Prostate gland (tissue), 2 donors: ENCODE measurements at regions not wholly inside any gene's neighbourhood (a gene's known extent, or its start where the extent isn't known, plus 50 kb on each side); places are given as distances from the start of the nearest gene placed in this dataset.

Experiments used
- DNase-seq: peaks from one replicate; pipeline ENCODE4 v3.0.0-alpha.2; 2019; ENCODE audit warnings: low spot score
- H3K27ac ChIP-seq, 2 donors: fragments of 200-600 bp; sonication (generic); 2 replicates each; pipeline ENCODE4 v1.5.1; 2017 to 2019
- H3K27me3 ChIP-seq: fragments of 200-600 bp; sonication (generic); replicated peaks from 2 replicates; pipeline ENCODE4 v1.5.1; 2019; ENCODE audit not compliant: insufficient read depth
- H3K36me3 ChIP-seq, 2 donors: fragments of 200-600 bp; sonication (generic); 1 replicate in 1 of 2; 2 replicates in 1 of 2; pipeline versions ENCODE4 v1.5.1 to v1.8.1; 2017 to 2019
- H3K4me1 ChIP-seq: fragments of 200-600 bp; sonication (generic); replicated peaks from 2 replicates; pipeline ENCODE4 v1.5.1; 2019
- H3K4me3 ChIP-seq, 2 donors: fragments of 200-600 bp; sonication (generic); 2 replicates each; pipeline ENCODE4 v1.5.1; 2017 to 2019
- H3K9me3 ChIP-seq: fragments of 200-600 bp; sonication (generic); 2 replicates; pipeline ENCODE4 v1.5.1; 2017
- POLR2A ChIP-seq: fragments of 450-650 bp; IDR thresholded peaks from one replicate; pipeline ENCODE4 v1.6.1; 2016; ENCODE audit warnings: antibody characterized with exemption, mild to moderate bottlenecking
- POLR2AphosphoS5 ChIP-seq: sonication (generic); formaldehyde crosslinking; IDR thresholded peaks from one replicate; pipeline ENCODE4 v1.6.1; 2017; ENCODE audit warnings: antibody characterized with exemption
- WGBS: methylation state at CpG from one replicate; pipeline ENCODE4 v1.1.5; 2018; 5-methylcytosine and 5-hydroxymethylcytosine counted together
- intact Hi-C: fragments of 100-400 bp; cut with DNase I; formaldehyde crosslinking; loops from one replicate; pipeline ENCODE4 v1.14.2; 2022
- TF ChIP-seq, protein P1 (sequence below), 4 experiments: fragments of 200-600 bp in 2 of 4; fragments of 450-650 bp in 2 of 4; sonication (generic) in 2 of 4; IDR thresholded peaks; 1 replicate in 3 of 4; 2 replicates in 1 of 4; pipeline ENCODE4 v1.5.1; 2016 to 2019; ENCODE audit warnings: antibody characterized with exemption in 4 of 4, mild to moderate bottlenecking in 2 of 4, moderate library complexity in 2 of 4

DNA sequence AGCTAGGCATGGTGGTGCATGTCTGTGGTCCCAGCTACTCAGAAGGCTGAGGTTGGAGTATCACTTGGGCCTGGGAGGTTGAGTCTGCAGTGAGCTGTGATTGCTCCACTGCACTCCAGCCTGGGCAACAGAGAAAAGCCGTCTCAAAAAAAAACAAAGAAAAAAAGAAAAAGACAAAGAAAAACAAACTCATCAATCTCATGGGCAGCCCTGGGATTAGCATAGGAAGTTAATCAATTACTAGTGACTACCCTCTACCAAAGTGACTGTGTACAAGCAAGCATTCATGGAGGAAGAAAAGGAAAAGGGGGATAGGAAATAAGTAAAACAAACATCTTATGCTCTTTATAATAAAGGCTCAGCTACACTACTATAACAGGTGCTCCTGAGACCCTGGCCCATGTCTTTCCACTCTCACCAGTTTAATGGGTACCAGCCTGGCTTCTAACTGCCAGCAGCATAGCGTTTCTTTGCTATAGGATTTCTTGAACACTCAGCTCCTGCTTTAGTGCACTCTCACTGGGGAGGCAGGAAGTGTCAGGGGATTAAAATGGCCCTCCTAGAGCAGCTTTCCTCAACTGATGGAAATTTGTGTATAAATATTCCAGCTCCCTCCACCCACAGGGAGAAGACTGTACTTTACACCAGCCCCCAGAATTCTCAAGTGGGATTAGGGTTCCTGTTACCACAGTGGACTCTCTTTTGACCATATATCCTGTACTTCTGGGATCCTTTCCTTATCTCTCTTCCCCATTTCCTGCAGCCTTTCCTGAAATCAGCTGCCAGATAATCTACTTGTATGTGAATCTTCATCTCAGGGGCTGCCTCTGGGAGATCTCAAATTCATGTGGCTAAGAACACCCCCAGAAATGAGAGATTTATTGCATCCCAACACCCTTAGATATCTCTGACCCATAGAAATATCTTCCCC lies 91.3 kb upstream of the GLS start:
- no peak overlapping the region for H3K4me3 ChIP-seq
- no peaks in the 10 kb centered on the region for H3K36me3 ChIP-seq
- TF ChIP-seq, protein P1, sequence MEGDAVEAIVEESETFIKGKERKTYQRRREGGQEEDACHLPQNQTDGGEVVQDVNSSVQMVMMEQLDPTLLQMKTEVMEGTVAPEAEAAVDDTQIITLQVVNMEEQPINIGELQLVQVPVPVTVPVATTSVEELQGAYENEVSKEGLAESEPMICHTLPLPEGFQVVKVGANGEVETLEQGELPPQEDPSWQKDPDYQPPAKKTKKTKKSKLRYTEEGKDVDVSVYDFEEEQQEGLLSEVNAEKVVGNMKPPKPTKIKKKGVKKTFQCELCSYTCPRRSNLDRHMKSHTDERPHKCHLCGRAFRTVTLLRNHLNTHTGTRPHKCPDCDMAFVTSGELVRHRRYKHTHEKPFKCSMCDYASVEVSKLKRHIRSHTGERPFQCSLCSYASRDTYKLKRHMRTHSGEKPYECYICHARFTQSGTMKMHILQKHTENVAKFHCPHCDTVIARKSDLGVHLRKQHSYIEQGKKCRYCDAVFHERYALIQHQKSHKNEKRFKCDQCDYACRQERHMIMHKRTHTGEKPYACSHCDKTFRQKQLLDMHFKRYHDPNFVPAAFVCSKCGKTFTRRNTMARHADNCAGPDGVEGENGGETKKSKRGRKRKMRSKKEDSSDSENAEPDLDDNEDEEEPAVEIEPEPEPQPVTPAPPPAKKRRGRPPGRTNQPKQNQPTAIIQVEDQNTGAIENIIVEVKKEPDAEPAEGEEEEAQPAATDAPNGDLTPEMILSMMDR (IDR thresholded peaks at IDR 0.05) = no peak
- TF ChIP-seq POLR2AphosphoS5 (no peak), POLR2A (no peak)
- DNase-seq = no peak
- 79% methylated on average over 2 of the region's 2 CpGs for WGBS
- no peaks in the 10 kb centered on the region for H3K27me3 ChIP-seq
- H3K9me3 ChIP-seq = no peaks in the 10 kb centered on the region
- intact Hi-C loops = no loop called here
- no peak overlapping the region for H3K27ac ChIP-seq
- H3K4me1 ChIP-seq = no peaks in the 10 kb centered on the region

DNA sequence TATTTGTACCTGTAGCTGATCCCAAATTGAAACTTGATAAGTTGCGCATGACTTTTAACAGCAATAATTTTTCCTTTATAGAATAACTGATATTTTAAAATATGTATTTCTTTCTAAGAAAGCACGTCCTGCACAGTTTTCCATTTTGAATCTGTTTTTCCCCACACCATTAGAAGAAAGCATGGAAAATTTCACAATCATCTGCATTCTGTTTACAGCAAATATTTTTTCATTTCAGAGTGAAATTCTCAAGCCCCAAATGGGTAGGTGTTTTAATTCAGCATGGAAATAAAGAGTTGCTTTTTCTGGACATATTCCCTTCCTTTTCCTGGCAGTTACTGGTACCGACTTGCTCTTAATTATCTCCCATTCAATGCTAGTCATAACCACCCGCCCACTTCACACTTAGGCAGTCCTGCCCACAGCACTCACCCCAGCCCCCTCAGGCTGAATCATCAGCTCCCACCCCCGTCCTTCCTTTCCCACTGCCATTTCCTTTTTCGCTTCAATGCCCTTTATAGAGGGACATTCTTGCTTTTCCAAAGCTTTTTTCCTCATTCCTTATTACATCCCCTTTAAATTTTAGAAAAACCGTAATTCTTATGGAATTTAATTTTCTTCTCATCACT lies 89.2 kb upstream of the GLS start:
- intact Hi-C loops = no loop called here
- no peak overlapping the region for H3K4me3 ChIP-seq
- no peaks in the 10 kb centered on the region for H3K36me3 ChIP-seq
- no peaks in the 10 kb centered on the region for H3K9me3 ChIP-seq
- no peak for TF ChIP-seq POLR2A
- no peaks in the 10 kb centered on the region for H3K27me3 ChIP-seq
- DNase-seq = no peak
- 50% methylated on average over 7 of the region's 7 CpGs for WGBS
- H3K27ac ChIP-seq = no peak overlapping the region
- no peaks in the 10 kb centered on the region for H3K4me1 ChIP-seq

DNA sequence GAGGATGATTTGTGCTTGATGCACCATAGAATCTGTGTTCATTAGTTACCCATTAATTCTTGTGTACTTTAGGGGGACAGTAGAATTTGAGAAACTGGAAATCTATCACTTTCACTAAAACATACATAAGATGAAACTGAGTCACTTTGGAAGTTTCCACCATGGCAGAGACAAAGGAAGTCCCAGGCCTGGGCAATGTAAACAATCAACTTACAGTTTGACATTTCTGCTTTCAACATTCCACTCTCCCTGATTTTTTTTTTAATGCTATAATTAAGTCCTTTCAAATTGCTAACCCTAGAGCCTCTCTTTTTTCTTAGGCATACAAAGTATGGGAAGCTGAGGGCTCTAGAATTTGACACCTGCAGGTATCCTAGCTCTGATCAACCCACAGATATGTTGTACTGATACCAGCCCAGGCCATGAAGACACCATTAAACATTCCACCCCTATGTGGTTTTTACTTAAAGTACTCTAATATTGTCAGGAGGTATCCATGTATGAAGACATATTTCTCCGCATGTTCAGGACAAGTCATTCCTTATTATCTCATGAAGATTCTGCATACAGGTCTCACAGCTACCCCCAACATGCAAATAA lies 88.5 kb upstream of the GLS start:
- no peaks in the 10 kb centered on the region for H3K4me1 ChIP-seq
- H3K36me3 ChIP-seq = no peaks in the 10 kb centered on the region
- TF ChIP-seq POLR2A = no peak
- TF ChIP-seq, protein P1 (IDR thresholded peaks at IDR 0.05) = no peak
- TF ChIP-seq POLR2AphosphoS5 = no peak
- no peak overlapping the region for H3K4me3 ChIP-seq
- no peak for DNase-seq
- H3K27me3 ChIP-seq = no peaks in the 10 kb centered on the region
- intact Hi-C loops = no loop called here
- 0% methylated on average over 1 of the region's 1 CpG for WGBS
- H3K9me3 ChIP-seq = no peaks in the 10 kb centered on the region
- no peak overlapping the region for H3K27ac ChIP-seq

DNA sequence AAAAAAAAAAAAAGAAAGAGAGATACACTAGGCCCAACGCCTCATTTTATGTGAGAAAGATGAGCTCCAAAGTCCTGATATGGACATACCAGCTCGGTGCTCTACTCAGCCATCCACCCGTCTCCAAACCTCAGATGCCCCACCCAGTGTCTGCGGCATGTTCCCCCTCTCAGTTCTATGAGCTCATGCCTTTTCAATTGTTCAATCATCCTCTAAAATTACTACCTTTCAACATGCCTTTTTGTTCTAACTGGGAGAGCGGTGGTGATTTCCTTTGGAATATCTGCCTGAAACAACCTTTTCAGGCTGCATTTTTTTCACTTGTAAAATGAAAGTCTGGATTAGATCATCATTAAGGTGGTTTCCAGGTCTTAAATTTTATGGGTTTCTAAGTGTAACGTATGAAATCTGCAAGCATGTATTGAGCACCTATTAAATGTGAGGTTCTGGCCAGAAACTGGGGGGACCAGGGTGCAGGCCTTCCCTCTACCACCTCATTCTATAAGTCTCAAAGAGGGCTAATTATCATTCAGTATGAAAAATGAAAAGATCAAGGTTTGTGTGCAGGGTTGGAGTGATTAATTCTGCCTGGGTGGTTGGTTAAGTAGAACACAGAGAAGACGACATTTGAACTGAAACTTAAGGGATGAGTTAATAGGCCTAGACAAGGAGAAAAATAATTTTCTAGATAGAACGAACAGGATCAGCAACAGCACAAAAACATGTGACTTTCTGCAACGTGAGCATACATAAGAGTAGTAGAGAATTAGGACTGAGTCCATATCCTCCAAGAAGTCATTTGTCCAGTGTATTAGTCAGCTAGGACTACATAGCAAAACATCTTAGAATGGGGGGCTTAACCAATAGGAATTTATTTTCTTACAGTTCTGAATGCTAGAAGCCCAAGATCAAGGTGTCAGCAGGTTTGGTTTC lies 87.4 kb upstream of the GLS start:
- H3K9me3 ChIP-seq = no peaks in the 10 kb centered on the region
- intact Hi-C loops = no loop called here
- no peak for TF ChIP-seq POLR2A
- no peak for TF ChIP-seq POLR2AphosphoS5
- TF ChIP-seq, protein P1 (IDR thresholded peaks at IDR 0.05) = no peak
- H3K27me3 ChIP-seq = no peaks in the 10 kb centered on the region
- WGBS = 66% methylated on average over 9 of the region's 9 CpGs
- H3K4me3 ChIP-seq = no peak overlapping the region
- no peaks in the 10 kb centered on the region for H3K4me1 ChIP-seq
- DNase-seq = no peak
- H3K36me3 ChIP-seq = no peaks in the 10 kb centered on the region
- no peak overlapping the region for H3K27ac ChIP-seq

DNA sequence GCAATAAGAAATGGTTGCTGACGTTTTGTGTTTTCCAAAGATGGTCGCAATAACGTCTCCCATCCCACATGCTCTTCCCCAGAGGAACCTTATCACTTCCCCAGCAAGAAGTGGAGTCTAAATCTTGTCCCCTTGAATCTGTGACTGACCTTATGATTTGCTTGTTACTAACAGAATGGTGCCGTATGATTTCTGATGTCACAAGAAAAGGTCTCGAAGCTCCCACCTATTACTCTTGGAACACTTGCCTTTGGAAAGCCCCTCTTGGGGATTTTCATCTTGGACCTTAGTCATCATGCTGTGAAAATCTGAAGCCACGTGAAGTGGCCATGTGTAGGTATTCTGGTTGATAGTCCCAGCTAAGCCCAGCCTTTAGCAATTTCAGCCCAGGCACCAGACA lies 86.2 kb upstream of the GLS start:
- 86% methylated on average over 6 of the region's 6 CpGs for WGBS
- intact Hi-C loops = no loop called here

More for the DNA sequence above, 86.2 kb upstream of the GLS start:
- DNase-seq = no peak
- no peak overlapping the region for H3K4me3 ChIP-seq
- no peak overlapping the region for H3K27ac ChIP-seq
- TF ChIP-seq POLR2A (no peak), POLR2AphosphoS5 (no peak)
- TF ChIP-seq, protein P1 (IDR thresholded peaks at IDR 0.05) = no peak
- no peaks in the 10 kb centered on the region for H3K36me3 ChIP-seq
- no peaks in the 10 kb centered on the region for H3K27me3 ChIP-seq
- H3K9me3 ChIP-seq = no peaks in the 10 kb centered on the region
- H3K4me1 ChIP-seq = no peaks in the 10 kb centered on the region
